ENCODE measurements at regions not wholly inside any gene's neighbourhood (a gene's known extent, or its start where the extent isn't known, plus 50 kb on each side); places are given as distances from the start of the nearest gene placed in this dataset.
A peak's percentile ranks its signal among the peaks of the same experiment; 100 is the strongest.
"Not testable (repeated sequence)": the region's sequence is repeated elsewhere in the genome, so short reads cannot be mapped to it uniquely, and the experiment has no call there.

DNA sequence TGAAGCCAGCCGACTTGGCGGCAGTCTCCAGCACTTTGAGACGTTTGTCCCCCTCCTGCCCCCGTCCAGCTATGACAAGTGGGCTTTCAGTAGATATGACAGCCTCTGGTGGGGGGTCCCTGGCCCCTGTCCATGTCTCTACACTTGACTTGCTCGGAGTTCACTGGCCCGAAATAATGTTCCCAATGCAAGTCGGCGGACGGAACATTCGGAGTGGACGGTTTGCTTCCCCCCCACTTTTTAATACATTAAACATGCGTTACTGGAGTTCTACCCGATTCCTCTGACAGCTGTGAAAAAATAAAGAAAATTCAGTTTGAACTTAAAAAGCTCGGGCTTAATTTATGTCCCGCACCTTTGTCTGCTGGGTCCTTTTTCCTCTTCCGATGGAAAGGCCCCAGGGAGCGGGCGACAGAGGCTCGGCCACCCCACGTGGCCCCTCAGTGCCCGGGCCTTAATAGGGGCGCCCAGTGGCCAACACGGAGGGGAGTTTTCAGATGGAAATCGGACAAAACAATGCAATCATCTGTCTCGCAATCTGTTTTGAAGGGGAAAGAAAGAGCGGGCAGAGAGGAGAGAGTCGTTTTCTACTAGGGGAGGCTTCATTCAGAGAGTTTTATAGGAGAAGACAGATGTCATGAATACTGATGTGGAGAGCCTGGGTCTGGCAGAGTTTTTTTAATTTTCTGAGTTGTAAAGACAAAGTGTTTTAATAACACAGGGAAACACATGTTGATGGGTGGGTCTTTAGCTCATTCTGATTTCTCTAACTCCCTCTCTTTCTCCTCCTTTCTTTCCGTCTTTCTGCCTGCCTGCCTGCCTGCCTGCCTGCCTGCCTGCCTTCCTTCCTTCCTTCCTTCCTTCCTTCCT lies 50.2 kb downstream of the SMIM38 start:
- DNase-seq (ENCODE audit: low spot score): no peak

DNA sequence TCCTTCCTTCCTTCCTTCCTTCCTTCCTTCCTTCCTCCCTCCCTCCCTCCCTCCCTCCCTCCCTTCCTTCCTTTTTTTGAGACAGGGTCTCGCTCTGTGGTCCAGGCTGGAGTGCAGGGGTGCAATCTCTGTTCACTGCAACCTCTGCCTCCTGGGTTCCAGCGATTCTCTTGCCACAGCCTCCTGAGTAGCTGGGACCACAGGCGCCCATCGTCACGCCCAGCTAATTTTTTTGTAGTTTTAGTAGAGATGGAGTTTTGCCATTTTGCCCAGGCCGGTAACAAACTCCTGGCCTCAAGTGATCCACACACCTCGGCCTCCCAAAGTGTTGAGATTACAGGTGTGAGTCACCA lies 50.9 kb downstream of the SMIM38 start:
- not testable (repeated sequence) for DNase-seq (ENCODE audit: low spot score)

DNA sequence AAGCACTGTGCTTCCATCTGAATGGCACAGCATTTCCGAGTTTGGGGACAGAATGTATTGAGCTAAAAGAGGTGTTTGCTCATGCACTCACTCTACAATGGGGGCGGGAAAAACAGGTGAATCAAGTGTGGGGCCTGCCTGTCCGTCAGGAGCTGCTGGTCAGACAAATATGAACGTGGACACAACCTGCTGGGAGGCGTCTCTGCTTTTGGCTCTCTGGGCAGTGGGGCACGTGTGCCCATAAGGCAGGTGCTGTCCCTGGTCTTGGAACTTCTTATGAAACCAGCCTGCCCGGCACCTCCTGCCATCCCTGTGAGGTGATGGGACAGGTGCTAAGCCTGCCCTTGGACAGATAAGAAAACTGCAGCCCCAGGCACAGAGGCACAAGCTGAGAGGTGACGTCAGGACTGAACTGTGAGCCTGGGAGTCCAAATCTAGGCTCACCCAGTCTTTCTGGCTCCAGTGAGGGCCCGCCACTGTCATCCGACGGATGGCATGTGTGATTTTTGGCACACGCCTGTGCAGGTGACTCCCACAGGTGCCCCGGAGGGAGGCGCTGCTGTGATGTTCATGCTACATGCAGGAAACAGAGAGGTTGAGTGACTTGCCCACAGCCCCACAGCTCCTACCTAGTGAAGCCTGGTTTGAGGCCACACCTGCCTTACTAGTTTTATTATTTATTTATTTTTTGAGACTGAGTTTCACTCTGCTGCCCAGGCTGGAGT lies 51.6 kb downstream of the SMIM38 start:
- no peak for DNase-seq (ENCODE audit: low spot score)

DNA sequence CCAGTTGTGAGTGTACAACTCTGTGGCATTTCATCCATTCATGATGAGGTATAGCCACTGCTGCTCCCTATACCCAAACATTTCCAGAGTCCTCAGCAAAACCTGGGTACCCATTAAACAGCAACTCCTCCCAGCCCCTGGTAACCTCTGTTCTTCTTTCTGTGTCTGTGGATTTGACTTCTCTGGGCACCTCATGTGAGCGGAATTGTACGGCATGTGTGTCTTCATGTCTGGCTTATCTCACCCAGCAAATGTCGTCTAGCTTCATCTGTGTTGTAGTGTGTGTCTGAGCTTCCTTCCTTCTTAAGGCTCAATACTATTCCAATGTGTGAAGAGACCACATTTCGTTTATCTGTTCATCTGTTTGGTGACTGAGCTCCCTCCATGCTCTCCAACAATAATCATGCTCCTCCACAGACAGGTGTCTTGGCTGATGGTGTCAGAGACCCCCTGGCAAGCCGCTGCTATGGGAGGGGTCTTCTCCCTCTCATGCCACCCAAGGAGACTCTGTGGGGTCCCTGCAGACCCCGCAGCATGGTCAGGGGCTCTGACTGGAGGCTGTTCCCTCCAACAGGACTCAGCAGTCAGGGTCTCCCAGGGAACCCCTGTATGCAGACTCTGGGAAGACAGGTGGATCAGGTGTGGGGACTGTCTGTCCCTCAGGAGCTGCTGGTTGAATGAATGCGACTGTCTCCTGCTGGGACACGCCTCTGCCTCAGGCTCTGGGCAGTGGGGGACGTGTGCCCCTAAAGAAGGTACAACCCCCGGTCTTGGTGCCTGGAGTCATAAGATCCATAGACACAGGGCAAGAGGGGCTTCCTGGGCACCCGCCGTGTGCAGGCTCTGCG lies 52.7 kb downstream of the SMIM38 start:
- no peak for DNase-seq (ENCODE audit: low spot score)

DNA sequence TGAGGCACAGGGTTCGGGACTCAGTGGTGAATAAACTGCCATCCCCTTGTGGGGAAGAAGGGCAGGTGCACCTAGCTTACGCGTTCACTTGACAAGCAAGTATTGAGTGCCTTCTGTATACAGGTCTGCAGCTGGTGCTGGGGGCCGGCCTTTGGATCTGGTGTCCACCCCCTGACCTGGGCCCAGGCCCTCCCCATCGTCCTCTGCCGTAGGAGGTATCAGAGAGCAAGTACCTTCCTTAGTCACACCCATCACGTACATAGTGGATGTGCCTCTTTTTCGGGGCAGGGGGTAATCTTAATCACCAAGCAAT lies 53.3 kb downstream of the SMIM38 start:
- no peak for DNase-seq (ENCODE audit: low spot score)

DNA sequence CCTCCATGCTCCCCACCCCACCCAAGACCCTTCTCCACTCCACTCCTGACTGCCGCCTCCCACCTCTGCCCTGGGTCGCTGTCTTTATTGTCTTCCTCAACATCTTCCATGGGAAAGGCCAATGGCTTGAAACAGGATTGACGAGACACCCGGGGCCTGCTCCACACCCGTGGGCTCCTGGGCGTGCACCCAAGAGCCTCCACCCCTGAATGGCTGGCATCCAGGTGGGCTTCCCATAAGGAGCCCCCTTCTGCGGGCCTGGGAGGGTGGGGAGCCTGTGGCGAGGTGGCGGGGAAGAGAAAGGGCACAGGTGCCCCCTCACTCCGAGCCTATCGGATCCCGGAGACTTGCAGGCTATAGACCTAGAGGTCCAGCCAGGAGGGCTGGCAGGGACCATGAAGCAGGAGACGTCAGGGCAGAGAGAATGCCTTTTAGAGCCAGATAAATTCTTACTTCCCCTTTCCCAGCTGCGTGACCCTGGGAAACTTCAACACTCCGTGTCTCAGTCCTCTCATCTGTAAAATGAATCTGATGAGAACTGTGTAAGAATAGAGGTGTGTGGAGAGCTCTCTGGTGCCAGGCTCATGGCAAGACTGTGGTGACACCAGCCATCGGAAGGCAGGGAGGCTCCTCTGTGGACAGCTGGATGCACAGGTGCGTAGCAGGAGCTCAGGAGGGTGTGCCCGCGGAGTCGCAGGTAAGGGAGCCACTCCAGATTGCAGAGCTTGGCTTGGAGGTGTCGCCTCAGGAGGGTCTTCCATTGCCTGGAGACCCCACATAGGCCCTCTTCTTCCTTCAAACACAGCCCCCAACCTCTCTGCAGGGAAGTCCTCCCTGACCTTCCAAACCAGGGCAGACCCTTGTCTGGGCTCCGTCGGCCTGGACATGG lies 53.9 kb downstream of the SMIM38 start:
- DNase-seq (ENCODE audit: low spot score): no peak

DNA sequence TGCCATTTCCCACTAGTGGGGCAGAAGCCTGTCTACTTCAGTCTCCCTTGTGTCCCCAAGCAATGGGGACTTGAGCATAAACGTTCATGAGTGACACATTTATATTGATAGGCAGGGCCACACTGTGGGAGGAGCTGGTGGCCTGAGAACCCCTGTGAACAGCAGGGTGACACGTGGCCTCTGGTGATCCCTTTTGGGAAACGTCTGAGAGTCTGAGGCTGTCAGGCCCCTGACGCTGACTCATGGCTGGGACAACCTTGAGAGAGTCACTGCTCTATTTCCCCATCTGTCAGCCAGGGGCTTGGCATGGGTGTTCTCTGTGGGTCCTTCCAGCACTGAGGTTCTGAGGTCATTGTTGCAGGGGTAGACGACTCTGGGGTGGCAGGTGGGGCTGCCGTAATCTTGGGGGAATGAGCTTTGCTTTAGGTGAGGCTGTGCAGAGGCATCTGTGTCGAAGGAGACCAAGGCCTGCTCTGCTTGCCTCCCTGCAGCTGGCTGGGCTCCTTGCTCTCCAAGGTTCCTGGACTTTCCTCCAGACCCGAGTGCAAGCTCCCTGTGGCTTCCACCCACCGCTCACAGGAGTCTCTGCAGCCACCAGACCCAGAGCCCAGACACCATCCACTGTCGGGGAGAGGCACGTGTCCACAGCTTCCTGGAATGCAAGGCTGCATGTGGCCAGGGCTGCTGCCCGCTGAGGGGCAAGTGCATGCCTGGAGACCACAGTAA lies 54.7 kb downstream of the SMIM38 start:
- DNase-seq (ENCODE audit: low spot score): peak; percentile 42

DNA sequence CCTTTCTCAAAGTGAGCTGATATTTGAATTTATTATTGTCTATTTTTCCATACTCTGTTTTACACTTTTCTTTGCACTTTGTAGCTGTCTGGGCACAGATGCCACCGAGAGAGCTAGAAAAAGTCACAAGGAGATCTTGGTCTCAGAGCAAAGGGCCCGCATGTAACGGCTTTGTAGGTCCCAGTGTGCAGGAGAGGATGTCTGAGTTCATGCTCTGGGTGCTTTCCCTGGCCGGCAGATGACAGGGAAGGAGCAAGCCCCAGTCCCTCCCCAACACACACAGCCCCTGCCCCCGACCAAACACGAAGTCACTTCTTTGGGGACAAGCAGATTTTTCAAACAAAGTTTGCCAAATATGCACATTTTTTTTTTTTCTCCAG lies 55.8 kb downstream of the SMIM38 start:
- DNase-seq (ENCODE audit: low spot score): no peak

DNA sequence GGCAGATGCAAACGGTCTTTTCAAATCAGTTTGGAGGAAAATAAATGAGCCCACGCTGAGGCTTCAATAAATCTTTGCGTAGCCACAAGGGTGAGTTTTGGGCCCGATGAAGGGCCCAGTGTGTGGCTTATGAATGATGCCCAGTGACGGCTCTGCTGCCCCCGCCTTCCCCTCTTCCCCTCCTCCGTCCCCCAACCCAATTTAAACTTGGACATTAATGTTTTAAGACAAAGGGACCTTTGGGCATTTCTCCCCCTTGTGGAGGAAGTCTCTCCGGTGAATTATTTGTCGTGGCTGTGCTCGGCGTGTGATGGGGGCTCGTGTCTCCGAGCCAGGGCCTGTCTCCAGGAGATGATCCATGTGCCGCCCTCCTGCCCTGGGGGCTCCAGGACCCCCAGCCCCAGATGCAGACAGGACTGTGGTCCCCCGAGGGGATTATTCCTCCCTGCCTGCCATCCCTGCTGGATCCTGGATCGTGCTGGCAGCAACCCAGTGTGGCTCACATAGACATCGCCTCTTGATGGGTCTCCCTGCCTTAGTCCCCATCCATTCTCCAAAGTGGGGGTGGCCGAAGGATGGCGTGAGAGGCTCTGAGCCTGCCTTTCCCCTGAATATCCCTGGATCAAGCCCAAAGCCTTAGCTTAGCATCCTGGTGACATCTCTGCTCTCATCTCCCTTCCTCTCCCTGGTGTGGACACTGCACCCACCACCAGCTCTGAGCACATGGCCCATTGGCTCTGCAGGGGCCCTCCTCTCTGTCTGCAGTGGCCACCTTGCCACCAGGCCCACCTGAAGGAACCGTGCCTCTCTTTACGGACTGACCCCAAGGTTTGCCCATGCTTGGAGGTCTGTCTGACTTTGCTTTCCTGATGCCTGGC lies 56.4 kb downstream of the SMIM38 start:
- DNase-seq (ENCODE audit: low spot score): no peak

DNA sequence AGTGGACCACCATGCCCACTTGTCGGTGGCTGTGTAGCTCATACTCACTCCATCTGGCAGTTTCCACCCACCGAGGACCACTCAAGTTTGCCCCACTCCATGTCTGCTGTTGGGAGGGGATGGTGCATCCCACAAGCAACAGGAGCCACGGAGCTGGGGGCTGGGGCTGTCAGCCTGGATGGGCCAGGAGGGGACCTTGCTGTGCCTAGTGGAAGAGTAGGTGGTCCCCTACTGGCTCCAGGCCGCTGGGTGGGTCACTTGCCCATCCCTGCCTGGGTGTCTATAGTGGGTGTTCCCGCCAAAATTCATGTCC lies 57.0 kb downstream of the SMIM38 start:
- DNase-seq (ENCODE audit: low spot score): no peak

DNA sequence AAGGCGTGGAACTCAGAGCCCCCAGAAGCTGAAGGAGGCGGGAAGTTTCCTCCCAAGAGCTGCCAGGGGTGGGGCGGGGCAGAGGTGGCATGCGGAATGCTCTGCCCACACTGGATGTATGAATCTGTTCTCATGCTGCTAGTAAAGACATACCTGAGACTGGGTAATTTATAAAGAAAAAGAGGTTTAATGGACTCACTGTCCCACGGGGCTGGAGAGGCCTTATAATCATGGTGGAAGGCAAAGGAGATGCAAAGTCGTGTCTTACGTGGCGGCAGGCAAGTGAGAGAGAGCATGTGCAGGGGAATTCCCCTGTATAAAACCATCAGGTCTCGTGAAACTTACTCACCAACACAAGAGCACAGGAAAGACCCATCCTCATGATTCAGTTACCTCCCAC lies 57.6 kb downstream of the SMIM38 start:
- no peak for DNase-seq (ENCODE audit: low spot score)

DNA sequence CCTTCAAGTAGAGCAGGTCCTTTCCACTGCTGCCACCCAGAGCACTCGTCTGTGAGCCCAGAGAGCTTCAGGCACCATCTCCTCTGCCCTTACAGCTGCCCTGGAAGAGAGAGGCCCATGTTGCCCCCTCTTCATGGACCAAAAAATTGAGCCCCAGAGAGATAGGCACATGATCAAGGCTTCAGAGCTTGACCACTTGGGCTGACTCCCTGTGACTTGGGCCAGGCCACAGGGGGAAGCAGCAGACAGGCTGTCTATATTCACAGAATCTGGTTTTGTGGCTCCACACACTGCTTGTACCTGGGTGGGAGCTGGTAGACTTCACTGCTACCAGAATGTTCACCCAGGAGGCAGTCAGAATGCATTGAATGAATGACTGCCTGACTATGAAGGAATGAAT lies 58.2 kb downstream of the SMIM38 start:
- no peak for DNase-seq (ENCODE audit: low spot score)

DNA sequence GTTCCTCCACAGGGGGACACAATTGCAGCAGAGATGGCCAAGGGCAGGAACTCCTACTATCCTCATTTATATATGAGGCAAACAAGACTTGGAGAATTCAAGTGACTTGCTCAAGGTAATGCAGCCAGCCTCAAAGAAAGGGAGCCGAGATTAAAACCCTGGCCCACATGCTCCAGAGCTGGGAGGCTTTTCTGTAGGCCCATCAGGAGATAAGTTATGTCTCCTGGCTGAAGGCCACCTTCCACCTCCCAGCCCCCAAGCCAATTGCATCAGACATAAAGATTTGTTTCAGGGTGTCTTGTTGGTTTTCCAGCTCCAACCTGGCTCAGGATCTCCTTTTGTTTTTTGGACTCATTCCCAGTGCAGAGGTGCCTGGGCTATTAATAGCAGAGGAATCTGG lies 59.5 kb downstream of the SMIM38 start:
- DNase-seq (ENCODE audit: low spot score): no peak

DNA sequence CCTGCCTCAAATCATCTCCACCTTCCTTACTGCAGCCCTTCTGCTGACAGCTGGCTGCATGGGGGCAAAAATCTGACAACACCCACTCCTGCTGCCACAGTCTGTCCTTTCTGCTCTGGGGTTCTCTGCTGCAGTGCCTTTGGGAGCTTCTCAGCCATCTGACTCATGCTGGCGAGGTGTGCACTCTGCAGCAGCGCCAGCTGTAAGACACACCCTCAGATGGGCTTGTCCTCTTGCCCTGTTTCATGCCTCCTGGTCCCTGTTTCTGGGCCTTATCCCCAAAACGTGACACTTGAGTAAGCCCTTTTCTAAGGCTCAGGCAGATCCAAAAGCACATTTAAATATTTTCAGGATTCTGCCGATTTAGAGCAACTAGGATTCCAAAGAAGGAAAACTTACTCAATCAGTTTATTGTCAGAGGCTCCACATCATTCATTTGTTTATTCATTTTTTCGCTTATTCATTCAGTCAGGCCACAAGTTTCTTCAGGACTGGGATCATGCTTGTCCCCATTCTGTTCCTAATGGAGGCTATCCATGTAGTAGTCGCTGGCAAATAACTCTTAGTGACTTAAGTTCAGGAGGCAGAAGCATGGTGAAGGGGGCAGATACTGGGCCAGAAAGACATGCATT lies 60.2 kb downstream of the SMIM38 start:
- DNase-seq (ENCODE audit: low spot score): peak; percentile 85

DNA sequence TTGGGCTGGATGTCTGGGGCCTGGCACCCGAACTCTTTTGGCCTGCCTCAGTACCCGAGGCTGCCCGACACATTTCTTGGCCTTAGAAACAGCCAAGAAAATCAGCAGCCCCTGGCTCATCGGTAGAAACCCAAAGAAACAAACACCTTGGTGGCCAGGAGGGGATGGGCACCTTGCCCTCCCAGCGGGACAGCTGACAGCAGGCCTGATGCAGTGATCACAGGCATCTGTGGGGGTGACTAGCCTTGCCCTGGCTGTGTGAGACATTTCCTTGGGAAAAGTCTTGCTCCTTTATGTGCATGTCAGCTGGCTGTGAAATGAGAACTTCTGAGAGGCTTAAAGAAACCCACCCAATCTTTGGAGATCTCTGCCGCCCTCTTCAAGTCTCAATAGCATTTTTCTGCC lies 60.9 kb downstream of the SMIM38 start:
- DNase-seq (ENCODE audit: low spot score): no peak

DNA sequence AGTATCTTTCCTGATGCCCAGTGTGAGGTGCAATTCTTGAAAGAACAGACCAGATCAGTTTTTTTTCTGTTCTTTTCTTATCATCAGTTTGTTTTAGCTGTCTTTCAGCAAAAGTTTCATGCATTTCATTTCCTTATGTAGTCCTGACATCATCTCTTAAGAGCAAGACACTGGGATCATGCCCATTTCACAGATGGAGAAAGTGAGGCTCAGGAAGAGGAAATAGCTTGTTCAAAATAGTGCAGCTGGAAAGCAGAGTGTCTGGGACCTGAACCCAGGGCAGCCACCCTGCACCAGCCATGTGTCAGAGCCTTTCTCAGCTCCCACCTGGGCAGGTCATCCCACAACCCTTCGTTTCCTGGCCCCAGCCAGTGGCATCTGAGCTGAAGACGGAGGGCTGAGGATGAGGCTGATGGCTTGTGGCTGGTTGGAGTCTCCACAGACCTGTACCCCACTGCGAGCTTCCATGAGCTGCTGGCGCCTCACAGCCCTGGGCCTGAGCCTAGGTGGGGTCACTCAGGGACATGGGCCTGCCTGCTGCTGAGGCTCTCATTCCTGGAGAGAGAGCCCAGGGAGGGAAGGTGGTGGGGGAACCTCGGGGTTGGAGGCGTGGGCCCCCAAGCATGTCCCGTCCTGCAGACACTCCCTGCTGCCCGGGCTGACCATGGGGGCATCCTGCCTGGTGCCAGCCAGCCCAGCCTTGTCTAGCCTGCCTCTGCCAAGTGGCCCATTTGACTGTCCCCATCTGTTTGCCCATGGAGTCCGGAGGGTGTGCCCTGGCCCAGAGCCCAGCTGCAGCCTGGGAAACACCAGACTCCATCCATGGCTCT lies 61.8 kb downstream of the SMIM38 start:
- no peak for DNase-seq (ENCODE audit: low spot score)

DNA sequence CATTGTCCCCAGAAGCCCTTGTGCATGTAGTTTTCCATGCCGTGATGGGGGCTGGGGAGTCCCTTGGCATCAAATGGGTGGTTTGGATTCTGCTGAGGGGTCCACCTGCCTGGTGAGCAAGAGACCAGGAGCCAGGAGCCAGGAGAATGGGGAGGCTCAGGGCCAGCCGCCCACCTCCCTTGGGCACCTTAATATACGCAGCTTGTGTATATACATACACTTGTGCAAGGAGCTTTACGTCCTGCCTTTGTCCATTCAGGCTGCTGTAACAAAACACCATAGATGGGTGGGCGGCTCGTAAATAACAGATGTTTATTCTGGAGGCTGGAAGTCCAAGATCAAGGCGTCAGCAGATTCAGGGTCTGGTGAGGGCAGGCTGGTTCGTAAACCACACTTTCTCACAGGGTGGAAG lies 62.5 kb downstream of the SMIM38 start:
- DNase-seq (ENCODE audit: low spot score): no peak

DNA sequence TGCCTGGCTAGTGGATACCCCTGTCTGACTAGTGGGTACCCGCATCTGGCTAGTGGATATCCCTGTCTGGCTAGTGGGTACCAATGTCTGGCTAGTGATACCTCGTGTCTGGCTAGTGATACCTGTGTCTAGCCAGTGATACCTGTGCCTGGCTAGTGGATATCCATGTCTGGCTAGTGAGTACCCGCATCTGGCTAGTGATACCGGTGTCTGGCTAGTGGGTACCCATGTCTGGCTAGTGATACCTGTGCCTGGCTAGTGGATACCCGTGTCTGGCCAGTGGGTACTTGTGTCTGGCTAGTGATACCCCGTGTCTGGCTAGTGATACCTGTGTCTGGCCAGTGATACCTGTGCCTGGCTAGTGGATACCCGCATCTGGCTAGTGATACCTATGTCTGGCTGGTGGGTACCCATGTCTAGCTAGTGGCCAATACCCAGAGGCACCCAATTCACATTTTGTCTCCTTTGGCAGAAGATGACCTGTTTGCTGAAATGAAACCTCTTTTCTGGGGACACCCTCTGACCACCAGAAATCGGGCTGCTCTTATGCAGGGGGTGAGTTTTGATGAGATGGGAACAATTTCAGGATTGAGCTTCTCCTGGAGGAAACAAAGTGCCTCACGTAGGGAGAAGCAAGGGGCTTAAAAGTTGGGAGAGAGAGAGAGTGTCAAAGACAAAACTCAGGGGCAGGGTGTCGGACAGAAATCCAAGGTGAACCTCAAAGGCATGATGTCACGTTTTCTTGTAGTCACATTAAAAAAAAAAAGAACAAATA lies 63.4 kb downstream of the SMIM38 start:
- no peak for DNase-seq (ENCODE audit: low spot score)

Data from AG20443 (cell line).